Umbilical cord (tissue), 1 donor: ENCODE measurements at regions not wholly inside any gene's neighbourhood (a gene's known extent, or its start where the extent isn't known, plus 50 kb on each side); places are given as distances from the start of the nearest gene placed in this dataset.
"Not testable (repeated sequence)": the region's sequence is repeated elsewhere in the genome, so short reads cannot be mapped to it uniquely, and the experiment has no call there.

Source experiments
- DNase-seq: peaks from one replicate; pipeline ENCODE4 v3.0.0-alpha.2; 2015; ENCODE audit warnings: low spot score

GRCh38 chr2:64875368-64875767, 113.8 kb upstream of the SLC1A4 start:
- DNase-seq, result no peak

- DNase-seq, result peak; percentile 90
These were observed 113.0 kb upstream of the SLC1A4 start for GRCh38 chr2:64876137-64876647.

DNA sequence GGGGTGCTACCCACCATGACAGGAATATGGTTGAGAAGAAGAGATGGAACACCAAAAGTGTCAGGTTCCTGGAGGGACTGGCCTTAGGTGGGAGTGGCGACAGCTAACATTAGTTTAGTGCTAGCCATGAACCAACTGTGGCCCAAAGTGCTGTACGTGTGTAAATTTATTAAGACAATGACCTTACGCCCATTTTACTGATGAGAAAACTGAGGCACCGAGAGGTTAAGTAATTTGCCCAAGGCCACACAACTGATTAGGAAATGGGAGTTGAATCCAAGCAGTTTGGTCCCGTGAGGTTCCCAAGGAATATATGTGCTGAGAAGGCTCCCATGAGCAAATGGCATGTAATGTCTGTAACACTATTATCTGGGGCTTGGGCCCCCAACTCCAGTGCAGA, 109.5 kb upstream of the SLC1A4 start:
- no peak for DNase-seq

- no peak for DNase-seq
These were observed 108.8 kb upstream of the SLC1A4 start for GRCh38 chr2:64880193-64880951.

DNA sequence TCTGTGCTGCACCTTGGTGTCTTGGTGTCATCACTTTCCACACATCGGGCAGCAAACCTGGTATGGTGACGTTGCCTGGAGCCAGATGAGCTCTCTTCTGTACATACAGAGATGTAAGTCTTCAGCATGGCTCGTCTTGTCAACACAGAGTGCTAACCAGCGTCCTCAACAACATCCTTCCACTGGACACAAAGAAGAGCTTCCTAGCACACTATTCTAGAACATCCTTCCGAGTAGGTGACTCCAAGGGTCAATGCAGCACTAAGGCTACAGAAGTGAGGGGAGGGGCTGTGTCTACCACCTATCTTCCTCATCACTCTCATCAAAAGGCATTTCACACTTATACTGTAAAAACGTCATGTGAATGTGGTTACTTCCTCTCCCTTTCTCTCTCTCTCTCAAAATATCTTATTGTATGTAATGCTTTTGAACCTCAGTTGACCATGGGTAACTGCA, 108.1 kb upstream of the SLC1A4 start:
- DNase-seq, result no peak

- no peak for DNase-seq
These were observed 101.6 kb upstream of the SLC1A4 start for GRCh38 chr2:64887565-64887964.

DNA sequence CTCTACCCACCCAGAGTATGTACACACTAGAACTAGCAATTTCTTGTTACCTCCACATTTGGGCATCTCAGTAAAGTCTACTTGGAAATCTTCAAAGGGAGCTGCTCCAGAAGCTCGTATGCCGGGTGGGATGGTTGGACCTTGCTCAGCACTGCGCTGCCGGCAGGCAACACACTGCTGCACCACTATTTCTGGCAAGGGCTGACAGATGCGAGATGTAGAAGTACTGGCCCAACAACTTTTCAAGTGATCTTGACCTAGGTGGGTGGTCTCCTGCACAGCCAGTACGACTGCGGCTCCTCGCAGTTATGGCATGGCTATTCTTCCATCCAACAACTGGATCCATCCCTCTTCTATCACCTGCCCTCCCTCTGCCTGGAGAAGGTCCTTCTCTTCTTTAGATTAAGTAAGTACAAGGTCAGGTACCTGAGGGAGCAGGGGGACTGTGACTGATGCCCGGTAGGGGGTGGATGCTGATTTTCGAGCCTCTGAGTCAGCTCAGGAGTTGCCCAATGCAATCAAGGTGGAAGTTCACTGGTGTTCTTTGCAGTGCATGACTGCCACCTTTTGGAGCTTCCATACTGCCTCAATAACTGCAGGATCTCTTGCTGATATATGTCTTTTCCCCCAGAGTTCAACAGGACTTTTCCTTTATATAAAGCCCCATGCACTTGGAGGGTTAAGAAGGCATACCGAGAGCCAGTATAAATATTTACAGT, 100.4 kb upstream of the SLC1A4 start:
- no peak for DNase-seq

DNA sequence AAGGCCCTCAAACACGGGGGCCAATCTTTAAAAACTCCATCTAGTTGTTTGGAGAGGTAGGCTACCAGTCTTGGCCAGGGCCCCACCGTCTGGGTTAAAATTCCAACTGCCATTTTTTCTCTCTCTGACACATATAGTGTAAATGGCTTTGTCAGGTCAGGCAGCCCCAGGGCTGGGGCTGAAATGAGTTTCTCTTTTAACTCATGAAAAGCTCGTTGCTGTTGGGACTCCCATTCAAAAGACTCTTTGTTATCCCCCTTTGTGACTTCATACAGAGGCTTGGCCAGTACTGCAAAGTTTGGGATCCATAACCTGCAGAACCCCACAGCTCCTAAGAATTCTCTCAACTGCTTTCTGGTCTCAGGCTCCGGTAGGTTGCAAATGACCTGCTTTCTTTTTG, 99.4 kb upstream of the SLC1A4 start:
- no peak for DNase-seq

- not testable (repeated sequence) for DNase-seq
These were observed 92.6 kb upstream of the SLC1A4 start for GRCh38 chr2:64896572-64896971.

DNA sequence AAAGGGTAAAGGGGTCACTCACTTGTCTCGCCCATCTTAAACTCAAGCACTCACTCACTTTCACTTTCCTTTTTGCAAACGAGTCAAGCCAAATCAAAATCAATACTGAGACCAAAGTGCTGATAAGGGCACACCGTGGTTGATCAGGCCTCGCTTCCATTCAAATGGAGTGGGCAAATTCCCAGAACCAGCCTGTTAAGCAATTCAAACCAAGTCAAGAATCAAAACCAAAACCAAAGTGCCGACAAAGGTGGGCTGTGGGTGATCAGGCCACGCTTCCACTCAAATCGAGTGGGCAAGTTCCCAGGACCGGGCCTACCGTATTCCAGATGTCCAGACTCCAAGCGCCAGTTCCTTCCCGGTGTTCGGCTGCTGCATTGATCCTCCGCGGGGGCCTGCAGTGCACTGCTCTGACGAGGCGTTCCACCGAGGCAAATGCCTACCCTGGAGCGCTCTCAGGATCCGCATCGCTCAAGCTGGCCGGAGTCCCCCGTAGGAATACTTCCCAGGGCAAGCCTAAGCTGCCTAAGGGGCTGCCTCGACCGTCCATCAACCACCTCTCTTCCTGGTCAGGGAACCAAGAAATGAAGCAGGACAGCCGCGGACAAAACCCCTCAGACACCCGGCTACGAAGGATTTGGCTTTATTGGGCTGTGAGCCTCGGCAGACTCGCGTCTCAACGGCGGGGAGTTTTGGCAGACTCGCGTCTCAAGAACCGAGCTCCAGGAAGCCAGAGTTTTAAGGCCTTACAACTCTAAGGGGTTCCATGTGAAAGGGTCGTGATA, 89.9 kb upstream of the SLC1A4 start:
- no peak for DNase-seq

GRCh38 chr2:64899876-64900275, 89.3 kb upstream of the SLC1A4 start:
- not testable (repeated sequence) for DNase-seq

GRCh38 chr2:64904413-64905329, 84.5 kb upstream of the SLC1A4 start:
- DNase-seq, result no peak

DNA sequence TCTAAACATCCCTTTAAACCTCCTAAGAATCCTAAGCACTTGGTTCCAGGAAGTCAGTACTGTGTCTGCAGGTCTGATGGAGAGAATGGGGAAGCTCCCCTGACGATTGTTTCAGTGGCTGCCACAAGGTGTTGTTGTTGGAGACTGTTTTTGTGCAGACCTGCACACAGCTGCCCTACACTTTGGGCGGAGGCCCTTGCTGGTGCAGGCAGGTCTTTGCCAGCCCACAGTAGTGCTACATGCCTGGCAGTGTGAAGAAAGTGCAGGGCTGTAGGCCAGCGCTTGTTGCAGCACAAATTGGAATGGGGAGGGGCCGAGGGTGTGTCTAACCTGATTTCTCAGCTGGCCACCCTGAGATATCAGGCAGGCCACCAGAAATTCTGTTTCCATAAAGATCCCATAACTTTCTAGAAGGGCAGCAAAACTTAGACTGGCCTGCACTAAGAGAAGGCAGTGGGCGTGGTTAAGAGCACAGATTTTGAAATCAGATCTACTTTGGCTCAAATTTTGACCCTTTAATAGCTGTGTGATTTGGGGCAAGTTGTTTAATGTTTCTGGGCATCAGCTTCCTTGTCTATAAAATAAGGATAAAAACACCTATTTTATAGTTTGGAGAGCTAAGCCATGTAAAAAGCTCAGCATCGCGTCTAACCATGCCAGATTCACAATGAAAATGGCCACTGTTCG, 83.7 kb upstream of the SLC1A4 start:
- no peak for DNase-seq

DNA sequence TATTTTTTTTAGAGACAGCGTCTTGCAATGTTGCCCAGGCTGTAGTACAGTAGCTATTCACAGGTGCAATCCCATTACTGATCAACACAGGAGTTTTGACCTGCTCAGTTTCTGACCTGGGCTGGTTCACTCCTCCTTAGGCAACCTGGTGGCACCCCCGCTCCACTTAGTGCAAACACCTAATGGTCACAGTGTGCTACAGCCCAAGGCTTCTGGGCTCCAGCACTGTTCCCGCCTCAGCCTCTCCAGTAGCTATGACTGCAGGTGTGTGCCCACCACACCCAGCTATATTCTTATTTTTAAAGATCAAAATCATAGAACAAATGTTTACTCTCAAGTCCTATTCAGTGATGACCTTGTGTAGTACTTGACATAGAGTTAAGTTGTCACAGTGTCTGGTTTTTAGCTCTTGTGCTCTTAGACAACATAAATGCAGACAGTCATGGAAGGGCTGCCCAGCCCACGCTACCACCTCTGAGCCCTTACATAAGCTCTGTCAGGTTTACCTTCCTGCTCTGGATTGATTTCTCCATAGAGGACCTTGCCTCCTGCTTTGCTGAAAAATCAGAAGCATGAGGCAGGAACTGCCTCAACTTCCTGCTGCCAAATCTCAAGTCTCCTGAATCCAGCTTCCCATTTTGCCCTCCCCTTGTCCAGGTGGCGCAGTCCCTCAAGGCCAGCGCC, 82.2 kb upstream of the SLC1A4 start:
- no peak for DNase-seq

GRCh38 chr2:64908406-64908805, 80.8 kb upstream of the SLC1A4 start:
- no peak for DNase-seq

DNA sequence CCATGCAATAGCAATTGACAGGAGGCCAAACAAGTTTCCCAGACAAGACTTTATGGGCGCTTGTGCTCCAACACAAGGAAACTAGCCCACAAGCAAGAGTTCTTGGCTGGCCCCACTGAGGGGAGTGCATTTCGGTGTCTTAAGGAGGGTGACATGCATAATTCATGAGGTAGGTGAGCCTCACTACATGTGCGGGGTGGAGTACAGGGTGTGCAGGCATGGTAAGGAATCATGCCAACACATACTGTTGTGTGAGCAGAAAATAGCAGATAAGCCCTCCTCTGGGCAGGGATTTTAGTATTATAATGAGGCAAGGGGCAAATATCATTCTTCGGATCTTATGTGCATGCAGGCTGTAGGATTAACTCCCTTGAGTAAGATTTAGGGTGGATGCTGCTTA, 78.7 kb upstream of the SLC1A4 start:
- DNase-seq, result no peak

DNA sequence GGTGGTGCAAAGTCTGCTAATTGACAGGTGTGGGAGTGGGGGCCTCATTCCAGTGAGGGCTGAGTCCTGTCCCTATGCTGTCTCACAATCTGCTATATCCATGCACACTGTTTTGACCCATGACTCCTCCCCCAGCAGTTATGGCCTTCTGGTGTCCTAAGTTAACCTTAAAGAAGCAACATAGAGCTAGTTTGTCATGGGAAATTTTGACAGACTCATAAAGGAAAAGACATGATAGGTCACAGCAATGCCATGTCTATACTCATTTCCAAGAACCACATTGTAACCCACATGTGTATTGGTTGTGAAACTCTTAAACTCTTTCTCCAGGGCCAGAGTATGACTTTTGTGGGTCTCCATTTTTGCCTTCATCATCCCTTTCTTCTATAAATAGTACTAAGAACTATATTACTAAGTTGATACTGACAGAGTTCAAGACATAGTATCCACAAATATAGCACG, 78.2 kb upstream of the SLC1A4 start:
- DNase-seq, result no peak

- DNase-seq, result no peak
These were observed 75.8 kb upstream of the SLC1A4 start for GRCh38 chr2:64913357-64913869.

- DNase-seq, result no peak
These were observed 75.0 kb upstream of the SLC1A4 start for GRCh38 chr2:64914247-64914646.
